ENCODE measurements at regions not wholly inside any gene's neighbourhood (a gene's known extent, or its start where the extent isn't known, plus 50 kb on each side); places are given as distances from the start of the nearest gene placed in this dataset.

DNA sequence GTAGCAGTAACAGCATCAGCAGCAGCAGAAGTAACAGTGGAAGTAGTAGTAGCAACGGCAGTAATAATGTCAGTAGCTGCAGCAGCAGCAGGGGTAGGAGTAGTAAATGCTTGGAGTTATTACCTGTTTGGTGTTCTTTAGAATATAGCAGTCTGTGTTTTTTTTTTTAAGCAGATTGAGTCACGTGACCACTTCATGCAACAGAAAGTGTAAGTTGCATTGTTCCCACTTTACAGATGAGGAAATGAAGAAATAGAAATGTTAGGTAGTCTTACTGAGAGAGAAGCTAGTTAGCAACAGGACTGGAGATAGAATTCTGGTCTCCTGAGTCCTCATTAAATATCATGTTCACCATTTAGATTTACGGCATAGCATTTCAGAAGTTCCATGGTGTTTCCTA, 358.2 kb downstream of the HAPSTR1 start:
- TF ChIP-seq, protein P1, sequence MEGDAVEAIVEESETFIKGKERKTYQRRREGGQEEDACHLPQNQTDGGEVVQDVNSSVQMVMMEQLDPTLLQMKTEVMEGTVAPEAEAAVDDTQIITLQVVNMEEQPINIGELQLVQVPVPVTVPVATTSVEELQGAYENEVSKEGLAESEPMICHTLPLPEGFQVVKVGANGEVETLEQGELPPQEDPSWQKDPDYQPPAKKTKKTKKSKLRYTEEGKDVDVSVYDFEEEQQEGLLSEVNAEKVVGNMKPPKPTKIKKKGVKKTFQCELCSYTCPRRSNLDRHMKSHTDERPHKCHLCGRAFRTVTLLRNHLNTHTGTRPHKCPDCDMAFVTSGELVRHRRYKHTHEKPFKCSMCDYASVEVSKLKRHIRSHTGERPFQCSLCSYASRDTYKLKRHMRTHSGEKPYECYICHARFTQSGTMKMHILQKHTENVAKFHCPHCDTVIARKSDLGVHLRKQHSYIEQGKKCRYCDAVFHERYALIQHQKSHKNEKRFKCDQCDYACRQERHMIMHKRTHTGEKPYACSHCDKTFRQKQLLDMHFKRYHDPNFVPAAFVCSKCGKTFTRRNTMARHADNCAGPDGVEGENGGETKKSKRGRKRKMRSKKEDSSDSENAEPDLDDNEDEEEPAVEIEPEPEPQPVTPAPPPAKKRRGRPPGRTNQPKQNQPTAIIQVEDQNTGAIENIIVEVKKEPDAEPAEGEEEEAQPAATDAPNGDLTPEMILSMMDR (IDR thresholded peaks at IDR 0.05; ENCODE audit: insufficient read depth, low read length, poor library complexity, severe bottlenecking), result no peak
- TF ChIP-seq EZH2phosphoT487 (conservative IDR thresholded peaks at IDR 0.05; ENCODE audit: low read length), result no peak
